ENCODE measurements at regions not wholly inside any gene's neighbourhood (a gene's known extent, or its start where the extent isn't known, plus 50 kb on each side); places are given as distances from the start of the nearest gene placed in this dataset.
"Not testable (repeated sequence)": the region's sequence is repeated elsewhere in the genome, so short reads cannot be mapped to it uniquely, and the experiment has no call there.

- no peak for DNase-seq
Measured at GRCh38 chr4:186819342-186820086, 95.9 kb upstream of the FAT1 start.

- no peak for DNase-seq
Measured at GRCh38 chr4:186820391-186820891, 96.8 kb upstream of the FAT1 start.

- peak; percentile 4 for DNase-seq
Measured at GRCh38 chr4:186823989-186824388, 100.3 kb upstream of the FAT1 start.

GRCh38 chr4:186825069-186825468 is 101.4 kb upstream of the FAT1 start:
- no peak for DNase-seq

GRCh38 chr4:186826006-186826405 is 102.3 kb upstream of the FAT1 start:
- DNase-seq: no peak

GRCh38 chr4:186826846-186827533 is 103.3 kb upstream of the FAT1 start:
- no peak for DNase-seq

- no peak for DNase-seq
Measured at GRCh38 chr4:186827534-186827897, 103.9 kb upstream of the FAT1 start.

GRCh38 chr4:186829097-186829496 is 105.4 kb upstream of the FAT1 start:
- no peak for DNase-seq

GRCh38 chr4:186829740-186830449 is 106.2 kb upstream of the FAT1 start:
- no peak for DNase-seq

GRCh38 chr4:186831574-186831973 is 107.9 kb upstream of the FAT1 start:
- no peak for DNase-seq

GRCh38 chr4:186832906-186833305 is 109.2 kb upstream of the FAT1 start:
- peak; percentile 27 for DNase-seq

- DNase-seq: not testable (repeated sequence)
Measured at GRCh38 chr4:186837463-186837862, 113.8 kb upstream of the FAT1 start.

- DNase-seq: no peak
Measured at GRCh38 chr4:186838295-186838694, 114.6 kb upstream of the FAT1 start.

- DNase-seq: no peak
Measured at GRCh38 chr4:186839122-186840037, 115.7 kb upstream of the FAT1 start.

- no peak for DNase-seq
Measured at GRCh38 chr4:186840222-186840701, 116.6 kb upstream of the FAT1 start.

- no peak for DNase-seq
Measured at GRCh38 chr4:186840771-186841301, 117.2 kb upstream of the FAT1 start.

GRCh38 chr4:186844059-186844681 is 120.5 kb upstream of the FAT1 start:
- DNase-seq: no peak

GRCh38 chr4:186845137-186845842 is 121.6 kb upstream of the FAT1 start:
- DNase-seq: peak; percentile 35

- DNase-seq: no peak
Measured at GRCh38 chr4:186846426-186846825, 122.8 kb upstream of the FAT1 start.

GRCh38 chr4:186847429-186848131 is 123.9 kb upstream of the FAT1 start:
- DNase-seq: not testable (repeated sequence)

All from hematopoietic multipotent progenitor cell treated with erythropoietin and hydrocortisone succinate and interleukin-3 and kit ligand, for 8 days (in vitro differentiated cells).